KMS-11 (cell line): ENCODE measurements at regions not wholly inside any gene's neighbourhood (a gene's known extent, or its start where the extent isn't known, plus 50 kb on each side); places are given as distances from the start of the nearest gene placed in this dataset.

Experiments used
- H2AFZ ChIP-seq: fragments of 200-600 bp; sonication (generic); 2 replicates; pipeline ENCODE4 v1.6.1; 2016; ENCODE audit warnings: antibody characterized with exemption, mixed run types, low read depth
- H3K27ac ChIP-seq: fragments of 200-600 bp; sonication (generic); 2 replicates; pipeline ENCODE4 v1.6.1; 2016; ENCODE audit warnings: mild to moderate bottlenecking, mixed run types
- H3K27me3 ChIP-seq: fragments of 200-600 bp; sonication (generic); 2 replicates; pipeline ENCODE4 v1.6.1; 2017; ENCODE audit warnings: mild to moderate bottlenecking, low read depth, mixed run types, moderate library complexity; ENCODE audit not compliant: insufficient read depth
- H3K36me3 ChIP-seq: fragments of 200-600 bp; sonication (generic); 2 replicates; pipeline ENCODE4 v1.6.1; 2017; ENCODE audit warnings: mild to moderate bottlenecking, mixed run types; ENCODE audit not compliant: insufficient read depth
- H3K4me1 ChIP-seq: fragments of 200-600 bp; sonication (generic); 2 replicates; pipeline ENCODE4 v1.6.1; 2016; ENCODE audit warnings: mild to moderate bottlenecking, low read depth, mixed run types; ENCODE audit not compliant: poor library complexity, severe bottlenecking
- H3K4me2 ChIP-seq: fragments of 200-600 bp; sonication (generic); 2 replicates; pipeline ENCODE4 v1.7.0; 2016; ENCODE audit warnings: mild to moderate bottlenecking, mixed run types
- H3K4me3 ChIP-seq: fragments of 200-600 bp; sonication (generic); IDR thresholded peaks from 2 replicates; pipeline ENCODE4 v1.6.1; 2017; ENCODE audit warnings: low read depth, low read length, mixed read lengths; ENCODE audit not compliant: insufficient read depth
- H3K79me2 ChIP-seq: fragments of 200-600 bp; sonication (generic); 2 replicates; pipeline ENCODE4 v1.6.1; 2016; ENCODE audit warnings: low read depth, mixed run types; ENCODE audit not compliant: insufficient read depth
- H3K9ac ChIP-seq: fragments of 200-600 bp; sonication (generic); 2 replicates; pipeline ENCODE4 v1.6.1; 2016; ENCODE audit warnings: mild to moderate bottlenecking, mixed run types
- H4K20me1 ChIP-seq: fragments of 200-600 bp; sonication (generic); 2 replicates; pipeline ENCODE4 v1.6.1; 2016; ENCODE audit warnings: mild to moderate bottlenecking, mixed run types; ENCODE audit not compliant: insufficient read depth
- CTCF ChIP-seq: fragments of 200-600 bp; sonication (generic); conservative IDR thresholded peaks from 2 replicates; pipeline ENCODE4 v1.6.1; 2017; ENCODE audit warnings: low read depth, mild to moderate bottlenecking, antibody characterized with exemption, low read length, moderate library complexity, mixed read lengths

DNA sequence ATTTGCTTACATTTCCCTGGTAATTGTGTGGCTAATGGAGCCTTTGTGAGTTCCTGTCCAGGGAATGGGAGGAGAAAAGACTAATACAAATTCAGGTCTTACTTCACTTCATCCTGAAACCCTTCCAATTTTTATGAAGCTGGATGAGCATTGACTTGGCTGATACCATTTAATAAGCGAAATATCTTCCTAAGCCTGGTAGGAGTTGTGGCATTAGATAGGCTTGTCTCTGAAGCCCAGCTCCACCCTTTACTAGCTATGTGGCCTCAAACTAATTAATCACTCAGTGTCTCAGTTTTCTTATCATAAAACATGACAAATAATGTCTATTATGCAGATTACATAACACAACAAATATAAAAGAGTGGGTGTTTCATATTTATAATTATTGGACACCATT is 106.3 kb downstream of the FGF9 start:
- Histone ChIP-seq H3K79me2 (no peaks in the 10 kb centered on the region), H3K27me3 (no peaks in the 10 kb centered on the region), H2AFZ (no peak overlapping the region), H3K27ac (no peak overlapping the region), H3K4me1 (no peaks in the 10 kb centered on the region), H3K4me2 (no peak overlapping the region), H3K9ac (no peak overlapping the region), H4K20me1 (no peaks in the 10 kb centered on the region), H3K4me3 (no peak overlapping the region), H3K36me3 (no peaks in the 10 kb centered on the region)
- TF ChIP-seq CTCF: no peak

DNA sequence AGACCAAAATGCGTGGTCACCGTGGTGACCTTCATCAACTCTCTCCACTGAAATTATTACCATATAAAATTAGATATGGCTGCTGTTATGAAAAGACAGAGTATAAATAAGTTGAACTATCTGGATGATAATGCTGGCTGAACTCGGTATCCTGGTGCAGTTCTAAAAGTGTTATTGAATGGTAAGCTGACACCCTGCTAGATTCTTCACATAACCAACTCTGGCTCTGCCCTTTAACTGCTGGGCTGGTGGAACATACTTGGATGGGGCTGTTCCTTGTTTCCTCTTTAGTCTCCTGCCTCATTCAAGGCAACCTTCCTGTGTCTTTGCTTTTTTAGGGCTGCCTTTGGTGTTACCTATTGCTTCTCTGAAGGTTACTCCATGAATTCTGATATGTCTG is 106.9 kb downstream of the FGF9 start:
- Histone ChIP-seq H3K4me1 (no peaks in the 10 kb centered on the region), H3K4me2 (no peak overlapping the region), H4K20me1 (no peaks in the 10 kb centered on the region), H3K27me3 (no peaks in the 10 kb centered on the region), H3K79me2 (no peaks in the 10 kb centered on the region), H3K9ac (no peak overlapping the region), H3K36me3 (no peaks in the 10 kb centered on the region), H2AFZ (no peak overlapping the region), H3K4me3 (no peak overlapping the region), H3K27ac (no peak overlapping the region)
- TF ChIP-seq CTCF: no peak

GRCh38 chr13:21782736-21783135 is 111.9 kb downstream of the FGF9 start:
- H3K36me3 ChIP-seq: no peaks in the 10 kb centered on the region
- no peaks in the 10 kb centered on the region for H3K79me2 ChIP-seq
- H3K4me2 ChIP-seq: no peak overlapping the region
- H2AFZ ChIP-seq: no peak overlapping the region
- no peaks in the 10 kb centered on the region for H3K4me1 ChIP-seq
- H4K20me1 ChIP-seq: no peaks in the 10 kb centered on the region
- H3K27me3 ChIP-seq: no peaks in the 10 kb centered on the region
- no peak overlapping the region for H3K27ac ChIP-seq
- TF ChIP-seq CTCF: no peak
- no peak overlapping the region for H3K4me3 ChIP-seq
- no peak overlapping the region for H3K9ac ChIP-seq

- Histone ChIP-seq H3K9ac (no peak overlapping the region), H3K4me1 (no peaks in the 10 kb centered on the region), H4K20me1 (no peaks in the 10 kb centered on the region), H3K27me3 (no peaks in the 10 kb centered on the region), H3K4me3 (no peak overlapping the region), H3K79me2 (no peaks in the 10 kb centered on the region), H3K36me3 (no peaks in the 10 kb centered on the region), H3K4me2 (no peak overlapping the region), H3K27ac (no peak overlapping the region), H2AFZ (no peak overlapping the region)
- no peak for TF ChIP-seq CTCF
These were observed 115.1 kb downstream of the FGF9 start for GRCh38 chr13:21785990-21786389.

DNA sequence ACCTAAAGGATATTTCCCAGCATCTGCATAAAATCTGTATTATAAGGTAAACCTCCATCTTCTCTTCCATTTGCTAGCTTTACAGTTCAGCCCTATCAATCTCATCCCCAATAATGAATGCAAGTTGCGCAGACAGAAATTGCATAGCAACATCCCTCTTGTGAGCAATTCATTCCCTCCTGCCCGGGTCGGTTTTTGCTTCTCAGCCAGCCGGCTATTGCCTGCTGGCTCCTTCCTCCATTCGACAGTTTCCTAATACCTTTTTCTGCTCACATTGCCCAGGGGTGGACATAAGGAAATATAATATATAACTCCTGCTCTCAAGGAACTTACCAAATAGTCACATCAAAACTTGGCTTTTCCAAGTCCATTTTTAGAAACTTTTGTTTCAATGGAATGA is 125.2 kb downstream of the FGF9 start:
- Histone ChIP-seq H3K4me1 (no peaks in the 10 kb centered on the region), H3K4me2 (no peak overlapping the region), H3K36me3 (no peaks in the 10 kb centered on the region), H4K20me1 (no peaks in the 10 kb centered on the region), H3K9ac (no peak overlapping the region), H2AFZ (no peak overlapping the region), H3K79me2 (no peaks in the 10 kb centered on the region), H3K27ac (no peak overlapping the region), H3K27me3 (no peaks in the 10 kb centered on the region), H3K4me3 (no peak overlapping the region)
- no peak for TF ChIP-seq CTCF
